Hindlimb muscle (tissue), 1 donor: ENCODE measurements at regions not wholly inside any gene's neighbourhood (a gene's known extent, or its start where the extent isn't known, plus 50 kb on each side); places are given as distances from the start of the nearest gene placed in this dataset.

Experiments used
- DNase-seq: peaks from one replicate; pipeline ENCODE4 v3.0.0-alpha.2; 2013

DNA sequence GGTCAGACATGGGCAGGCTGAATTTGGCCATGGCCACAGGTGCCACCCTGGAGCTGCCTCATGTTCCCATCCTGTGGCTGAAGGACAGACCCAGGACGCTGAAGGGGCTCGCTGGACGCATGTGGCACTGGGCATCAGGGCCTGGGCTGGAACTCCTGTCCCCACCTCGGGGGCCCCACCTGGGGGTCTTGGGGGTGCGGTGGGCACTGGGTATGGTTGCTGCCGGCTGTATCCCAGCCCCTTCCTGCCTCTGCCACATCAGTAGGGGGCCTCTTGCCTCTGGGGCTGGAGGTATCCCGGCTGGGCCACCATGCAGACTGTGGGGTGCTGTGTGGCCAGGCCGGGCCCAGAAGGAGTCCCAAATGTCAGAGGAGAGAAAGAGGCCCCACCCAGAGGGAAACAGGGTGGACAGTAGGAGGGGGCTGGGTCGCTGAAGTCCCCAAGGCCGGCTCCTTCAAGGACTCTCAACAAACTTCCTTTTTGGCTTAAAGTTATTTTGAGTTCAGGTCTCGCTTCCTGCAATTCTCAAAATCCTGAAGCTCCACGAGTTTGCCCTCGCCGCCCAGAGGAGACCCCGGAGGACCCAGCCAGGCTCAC, 78.7 kb downstream of the SIK1 start:
- no peak for DNase-seq

DNA sequence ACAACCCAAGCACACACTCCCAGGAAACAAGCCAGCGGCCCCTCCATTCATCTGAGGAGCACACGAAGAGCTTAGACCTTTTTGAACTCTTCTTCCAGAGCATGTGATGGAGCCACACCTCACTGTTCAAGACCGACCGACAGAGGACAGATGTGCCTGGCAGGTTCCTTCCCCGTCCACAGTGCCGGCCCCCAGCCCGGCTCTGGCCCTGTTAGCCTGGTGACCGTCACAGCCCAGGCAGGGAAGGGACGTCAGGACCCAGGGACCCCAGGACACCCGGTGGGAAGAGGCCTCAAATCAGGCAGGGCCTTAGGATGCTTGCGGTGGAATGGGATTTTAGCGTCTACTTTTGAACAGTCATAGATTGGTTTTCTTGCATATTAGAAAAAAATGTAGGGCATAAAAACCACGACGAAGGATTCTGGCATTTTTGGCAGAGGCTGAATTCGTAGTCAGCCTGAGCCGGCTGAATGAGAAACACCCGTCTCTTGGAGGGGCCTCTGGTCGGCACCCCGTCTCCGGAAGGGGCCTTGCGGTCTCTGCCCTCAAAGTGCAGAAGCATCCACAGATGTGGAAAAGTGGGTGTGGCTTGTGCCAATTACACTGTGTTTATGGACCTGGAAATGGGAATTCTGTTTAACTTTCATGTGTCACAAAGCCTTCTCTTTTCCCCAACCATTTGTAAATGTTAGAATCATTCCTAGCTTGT, 79.3 kb downstream of the SIK1 start:
- no peak for DNase-seq

DNA sequence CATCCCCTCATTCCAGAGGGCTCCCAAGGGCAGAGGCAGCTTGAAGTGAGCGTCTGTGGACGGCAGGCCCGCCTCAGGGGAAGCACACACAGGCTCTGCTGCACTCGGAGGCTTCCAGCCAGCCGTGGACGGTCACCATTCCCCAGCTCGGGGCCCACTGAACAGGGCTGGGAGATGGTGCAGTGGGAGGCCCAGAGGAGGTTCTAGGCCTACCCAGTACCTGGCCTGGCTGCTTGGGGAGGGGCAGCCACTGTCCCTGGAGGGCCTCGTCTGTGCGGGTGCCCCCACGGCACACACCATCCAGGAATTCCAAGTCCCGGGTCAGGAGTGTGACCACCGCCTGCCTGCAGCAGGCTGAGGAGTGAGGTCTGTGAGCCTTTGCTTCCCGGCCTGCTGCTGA, 80.4 kb downstream of the SIK1 start:
- DNase-seq, result no peak

DNA sequence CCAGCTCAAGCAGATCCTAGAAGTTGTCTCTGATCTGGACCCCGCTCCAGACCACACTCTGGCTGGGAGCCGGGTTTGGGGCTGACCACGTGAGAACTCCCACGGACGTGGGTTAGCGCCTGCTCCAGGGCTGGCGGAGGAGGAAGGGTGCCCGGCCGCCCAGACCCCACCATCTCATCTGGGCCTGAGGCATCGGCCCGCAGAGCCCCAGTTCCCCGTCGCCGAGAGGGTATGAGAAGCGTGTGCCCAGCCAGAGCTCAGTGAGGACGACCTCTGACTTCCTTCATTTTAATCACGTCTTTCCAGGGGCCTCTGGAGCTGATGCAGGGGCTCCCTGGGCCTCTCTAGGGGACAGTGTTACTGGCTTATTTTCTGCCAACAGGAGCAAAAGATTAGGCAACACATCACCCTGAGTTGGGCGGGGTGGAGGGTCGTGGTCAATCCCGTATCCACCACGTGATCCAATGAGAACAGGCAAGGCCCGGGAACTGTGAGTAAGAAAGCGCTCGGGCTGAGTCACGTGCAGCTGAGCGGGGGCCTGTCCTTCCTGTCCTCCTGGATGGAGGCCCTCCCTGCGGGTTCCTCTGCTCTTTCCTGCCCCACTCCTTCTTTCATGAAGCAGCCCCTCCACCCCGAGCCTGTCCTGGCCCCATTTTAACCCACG, 81.1 kb downstream of the SIK1 start:
- no peak for DNase-seq

DNA sequence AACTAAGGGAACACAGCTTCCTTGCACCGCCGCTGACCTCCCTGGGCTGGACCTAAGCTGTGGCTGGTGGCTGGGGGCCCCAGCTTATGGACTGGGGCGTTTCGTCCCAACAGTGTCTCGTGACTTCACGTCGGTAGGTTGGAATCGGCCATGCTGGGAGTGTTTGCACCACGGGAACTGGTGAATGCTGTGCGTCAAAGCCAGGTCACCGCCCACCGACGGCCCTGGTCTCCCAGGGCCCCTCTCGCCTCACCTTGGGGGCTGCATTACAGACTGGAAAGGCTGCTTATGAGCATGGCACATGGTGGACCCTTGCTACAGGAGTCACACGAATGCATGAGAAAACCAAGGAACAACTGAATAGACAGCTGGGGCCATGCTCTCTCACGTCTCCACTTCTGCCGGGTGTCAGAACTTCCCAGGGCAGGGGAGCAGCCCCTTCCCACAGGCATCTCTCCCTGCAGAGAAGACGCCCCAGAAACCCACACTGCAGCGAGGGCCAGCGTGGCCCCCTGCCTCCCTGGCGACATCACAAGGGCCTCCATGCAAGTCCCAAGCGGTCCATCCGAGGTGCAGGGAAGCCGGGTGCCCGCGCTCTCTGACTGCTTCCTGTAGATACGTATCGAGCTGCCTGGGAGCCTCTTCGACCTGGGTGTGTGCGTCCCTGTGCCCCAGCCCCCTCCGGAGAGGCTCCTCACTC, 81.7 kb downstream of the SIK1 start:
- DNase-seq, result no peak

DNA sequence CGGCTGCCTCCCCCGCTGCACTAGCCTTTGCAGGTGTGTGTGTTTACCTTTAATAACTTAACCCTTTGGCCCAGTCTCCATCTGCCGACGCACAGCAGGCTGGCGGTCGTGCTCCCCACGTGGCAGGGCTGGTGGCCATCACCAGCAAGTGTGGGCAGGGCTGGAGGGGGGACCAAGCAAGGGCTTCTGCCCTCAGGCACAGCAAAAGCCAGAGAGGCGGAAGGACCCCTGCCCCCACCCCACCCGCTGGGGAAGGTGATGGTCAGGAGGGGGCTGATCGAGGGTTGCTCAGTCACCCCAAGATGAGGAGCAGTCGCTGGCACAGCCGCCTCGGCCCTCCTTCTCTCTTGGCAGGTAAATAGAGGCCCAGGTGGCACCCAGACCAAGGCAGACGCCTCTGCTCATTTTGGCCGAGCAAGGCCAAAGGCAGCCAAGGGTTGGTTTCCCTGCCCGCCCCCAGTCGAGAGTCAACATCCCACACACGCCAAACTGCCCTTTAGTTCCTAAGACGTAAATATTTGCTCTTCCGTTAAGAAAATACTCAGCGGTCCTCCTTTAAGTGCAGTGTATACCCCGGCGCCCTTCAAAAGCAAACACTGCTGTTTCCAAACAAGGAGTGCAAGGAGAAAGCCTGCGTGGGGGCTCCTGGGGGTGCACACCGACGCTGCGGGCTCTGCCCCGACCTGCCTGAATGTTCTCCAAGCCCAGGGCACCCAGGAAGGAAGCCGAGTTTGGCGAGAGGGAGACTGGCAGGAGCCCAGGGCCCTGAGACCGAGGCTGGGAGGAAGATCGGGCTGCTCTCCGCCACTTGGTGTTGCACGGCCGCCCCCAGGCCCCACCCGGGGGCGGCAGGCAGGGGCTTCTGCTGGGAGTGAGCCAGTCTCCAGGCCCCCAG, 82.7 kb downstream of the SIK1 start:
- no peak for DNase-seq

DNA sequence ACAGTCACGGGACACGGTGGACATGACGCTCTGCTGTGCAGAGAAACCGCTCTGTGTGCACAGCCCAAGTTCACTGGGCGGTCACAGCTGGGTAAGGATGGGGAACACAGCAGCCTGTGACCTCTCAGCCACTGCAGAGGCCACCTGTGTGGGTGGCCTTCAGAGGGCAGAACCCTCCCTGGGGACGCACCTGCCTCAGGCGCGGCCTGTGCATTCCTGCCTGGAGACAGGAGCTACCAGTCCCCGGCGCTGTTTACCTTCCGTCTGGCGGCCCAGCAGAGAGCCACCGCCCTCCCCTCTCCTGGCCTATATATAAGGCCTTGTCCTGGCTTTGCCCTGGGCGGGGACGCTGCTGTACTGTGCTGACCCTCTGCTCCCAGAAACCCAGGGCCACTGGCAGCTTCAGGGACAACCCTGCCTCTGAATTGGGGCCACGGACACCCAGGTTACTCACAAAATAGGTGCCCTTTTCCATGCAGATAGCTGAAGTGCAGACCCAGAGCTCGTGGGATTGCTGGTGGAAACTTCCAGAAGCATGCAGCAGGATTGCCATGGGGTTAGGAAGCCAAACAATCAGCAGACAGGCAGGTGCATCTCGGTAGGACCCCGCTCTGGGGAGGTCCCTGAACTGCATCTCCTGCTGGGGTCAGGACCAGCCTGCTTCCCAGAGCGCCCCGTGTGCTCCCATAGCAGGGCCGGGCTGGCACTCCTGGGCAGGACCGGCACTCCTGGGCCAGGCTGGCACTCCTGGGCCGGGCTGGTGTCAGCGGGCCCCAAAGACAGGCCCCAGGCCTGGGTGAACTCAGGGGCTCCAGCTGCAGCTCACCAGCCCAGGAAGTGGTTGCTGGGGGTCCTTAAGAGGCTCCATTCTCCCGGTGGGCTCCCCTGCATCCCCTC, 83.6 kb downstream of the SIK1 start:
- DNase-seq, result no peak

DNA sequence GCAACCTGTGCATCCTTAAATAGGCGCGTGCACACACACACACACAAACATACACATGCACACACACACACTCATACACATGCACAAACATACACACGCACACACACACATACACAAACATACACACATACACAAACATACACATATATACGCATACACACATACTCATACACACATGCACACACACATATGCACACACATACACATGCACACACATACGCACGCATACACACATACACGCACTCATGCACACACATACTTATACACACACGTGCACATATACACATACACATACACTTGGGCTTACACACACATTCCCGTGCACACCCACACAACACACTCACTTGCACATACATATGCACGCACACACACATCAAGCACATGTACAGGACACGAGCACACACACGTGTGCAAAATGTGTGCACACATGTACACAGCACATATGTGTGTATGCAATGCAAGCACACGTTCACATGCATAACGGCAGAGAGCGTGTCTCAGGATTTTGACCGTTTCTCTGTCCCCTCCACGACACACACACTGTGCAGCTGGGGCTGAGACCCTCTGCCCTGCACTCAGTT, 84.5 kb downstream of the SIK1 start:
- DNase-seq, result no peak

DNA sequence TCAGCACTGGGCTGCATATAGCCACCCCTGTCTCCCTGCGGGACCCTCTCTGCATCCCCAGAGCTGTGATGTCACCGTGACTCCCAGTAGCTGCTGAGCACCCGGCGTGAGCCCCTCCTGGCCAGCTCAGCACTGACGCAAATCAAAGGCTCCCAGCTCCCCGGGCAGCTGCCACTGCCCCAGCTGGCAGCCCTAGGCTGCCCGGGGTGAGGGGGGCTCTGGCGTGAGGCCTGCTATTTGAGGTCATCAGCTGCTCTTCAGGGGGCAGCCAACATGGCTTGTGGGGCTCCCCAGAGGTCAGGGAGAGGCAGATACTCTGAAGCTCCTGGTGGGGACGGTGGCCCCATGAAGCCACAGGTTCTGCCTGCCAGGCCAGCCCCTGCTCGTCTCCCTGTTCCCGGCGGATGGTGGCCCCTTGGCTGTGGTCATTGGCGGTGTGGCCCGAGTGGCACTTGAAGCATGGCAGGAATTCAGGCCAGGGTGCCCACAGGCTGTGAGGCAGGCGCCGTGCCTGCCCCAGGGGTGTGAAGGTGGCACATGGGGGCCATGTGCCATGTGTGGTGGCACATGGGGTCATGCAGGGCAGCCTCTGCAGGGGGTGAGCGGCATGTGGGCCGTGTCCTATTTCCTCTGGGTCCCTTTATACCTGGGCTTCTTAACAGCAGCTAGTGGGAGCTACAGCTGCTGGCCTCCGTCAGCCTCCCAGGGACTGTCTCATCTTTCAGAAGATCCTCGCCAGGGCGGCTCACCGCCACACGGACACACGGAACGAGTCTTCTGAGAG, 85.4 kb downstream of the SIK1 start:
- no peak for DNase-seq

DNA sequence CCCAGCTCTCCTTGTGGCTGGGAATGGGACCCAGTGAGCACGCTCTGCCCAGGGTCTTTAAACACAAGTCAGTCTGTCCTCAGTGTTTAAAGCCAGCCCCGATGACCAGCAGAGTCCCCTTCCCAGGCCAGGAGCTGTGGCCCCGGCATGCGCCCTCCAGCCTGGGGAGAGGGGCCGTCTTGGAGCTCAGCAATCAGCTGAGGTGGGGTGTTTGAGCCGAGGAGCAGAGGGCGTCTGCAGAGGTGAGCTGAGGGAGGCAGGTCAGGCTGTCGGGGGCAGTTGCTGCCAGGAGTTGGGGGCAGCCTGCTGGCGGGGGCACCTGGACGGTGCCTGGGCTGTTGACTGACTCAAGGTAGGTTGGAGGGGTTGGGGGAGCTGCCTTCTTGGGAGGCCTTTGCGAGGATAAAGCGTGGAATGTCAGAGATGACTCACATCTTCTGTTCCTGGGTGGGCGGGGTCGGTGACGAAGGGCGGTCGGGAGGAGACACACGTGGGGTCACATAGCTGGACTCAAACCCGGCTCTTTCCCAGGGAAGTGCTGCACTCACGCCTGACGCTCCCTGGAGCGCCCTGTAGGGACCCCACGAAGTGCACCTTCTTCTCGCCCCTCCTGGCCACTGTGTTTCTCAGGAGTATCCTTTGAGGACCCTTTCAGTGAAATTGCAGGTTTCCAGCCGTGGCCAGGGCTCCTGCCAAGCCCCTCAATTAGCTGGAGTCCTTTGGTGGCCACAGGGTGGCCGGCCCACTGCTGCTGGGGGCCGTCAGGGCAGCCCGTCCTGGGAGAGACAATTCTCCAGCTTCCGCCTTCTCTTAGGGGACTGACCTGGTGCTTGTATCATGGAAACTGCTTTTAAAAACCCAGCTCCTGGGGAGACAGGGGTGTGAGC, 86.2 kb downstream of the SIK1 start:
- no peak for DNase-seq

DNA sequence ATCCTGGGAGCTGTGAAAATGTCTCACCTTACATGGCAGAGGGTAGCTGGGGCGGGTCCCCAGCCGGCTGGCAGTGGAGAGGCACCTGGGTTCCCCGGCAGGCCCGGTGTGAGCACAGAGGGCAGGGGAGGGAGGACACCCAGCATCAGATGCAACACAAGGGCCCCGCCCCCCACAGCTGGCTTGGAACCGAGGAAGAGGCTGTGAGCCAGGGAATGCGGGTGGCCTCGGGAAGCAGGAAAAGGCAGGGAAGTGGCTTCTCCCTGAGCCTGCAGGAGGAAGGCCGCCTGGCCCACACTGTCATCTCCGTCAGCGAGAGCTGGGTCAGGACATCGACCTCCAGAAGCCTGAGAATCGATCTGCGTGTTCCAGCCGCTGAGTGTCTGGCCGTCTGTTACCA, 87.3 kb downstream of the SIK1 start:
- DNase-seq, result no peak

DNA sequence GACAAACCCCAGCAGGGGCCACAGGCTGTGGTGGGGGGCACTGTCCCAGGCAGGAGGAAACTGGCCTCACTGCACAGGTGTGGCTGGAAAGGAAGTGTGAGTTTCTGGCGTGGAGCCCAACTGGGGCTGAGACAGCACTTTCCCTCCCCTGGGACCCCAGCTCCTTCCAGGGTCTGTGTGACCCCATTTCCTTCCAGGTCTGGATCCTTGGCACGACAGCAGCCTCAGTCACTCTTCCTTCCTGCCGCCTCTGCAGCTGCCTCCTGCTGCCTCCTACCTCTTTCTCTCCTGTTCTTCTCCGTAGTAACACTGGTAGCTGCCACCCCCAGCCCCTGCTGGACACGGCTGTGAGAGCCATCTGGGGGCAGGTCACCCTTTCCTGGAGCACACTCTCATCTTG, 88.0 kb downstream of the SIK1 start:
- DNase-seq, result no peak

DNA sequence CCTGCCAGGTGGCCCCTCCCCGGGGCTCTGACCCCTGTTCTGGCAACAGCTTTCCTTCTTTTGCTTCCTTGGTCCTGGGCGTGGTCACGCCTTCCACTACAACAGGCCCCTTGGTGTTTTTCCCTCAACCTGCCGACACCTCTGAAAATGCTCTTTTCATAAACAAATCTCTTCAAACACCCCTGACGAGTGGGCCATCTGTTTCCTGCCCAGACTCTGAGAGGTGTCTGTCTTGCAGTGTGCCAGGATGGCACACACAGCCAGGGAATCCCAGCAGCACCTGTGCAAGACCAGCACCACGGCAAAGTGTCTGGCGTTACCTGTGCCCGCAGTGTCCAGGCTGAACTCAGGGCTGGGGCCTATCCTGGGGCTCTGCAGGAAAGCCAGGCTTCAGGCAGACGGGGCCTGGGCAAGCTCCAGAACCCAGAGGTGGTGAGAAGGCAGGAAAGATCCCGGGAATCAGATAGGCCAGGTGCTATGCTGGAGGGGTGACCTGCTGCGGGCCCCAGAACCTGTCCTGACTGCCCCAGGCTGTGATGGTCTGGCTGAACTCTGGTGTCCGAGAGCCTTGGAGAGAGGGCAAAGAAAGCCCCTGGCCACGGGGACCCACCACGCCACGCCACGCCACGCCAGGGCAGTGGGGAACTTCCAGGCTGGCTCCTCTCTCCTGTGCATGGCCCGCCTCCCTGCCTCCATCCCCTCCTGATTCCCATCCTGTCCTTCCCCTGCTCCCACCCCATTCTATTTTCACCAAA, 88.9 kb downstream of the SIK1 start:
- no peak for DNase-seq

DNA sequence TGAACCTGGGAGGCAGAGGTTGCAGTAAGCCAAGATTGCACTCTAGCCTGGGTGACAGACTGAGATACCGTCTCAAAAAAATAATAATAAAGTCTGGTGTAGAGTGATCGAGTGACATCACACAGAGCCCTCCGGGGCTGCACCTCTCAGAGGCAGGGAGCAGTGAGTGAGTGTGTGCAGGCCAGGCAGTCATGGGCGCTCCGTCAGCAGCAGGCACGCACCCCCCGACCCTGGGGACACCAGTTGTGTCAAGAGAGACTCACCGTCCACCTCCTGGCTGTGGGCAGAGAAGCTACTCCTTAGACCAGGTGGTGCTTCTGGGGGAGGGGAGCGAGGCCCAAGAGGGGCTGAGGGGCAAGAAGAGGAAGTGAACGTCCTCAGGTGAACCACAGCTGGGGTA, 91.8 kb downstream of the SIK1 start:
- no peak for DNase-seq

DNA sequence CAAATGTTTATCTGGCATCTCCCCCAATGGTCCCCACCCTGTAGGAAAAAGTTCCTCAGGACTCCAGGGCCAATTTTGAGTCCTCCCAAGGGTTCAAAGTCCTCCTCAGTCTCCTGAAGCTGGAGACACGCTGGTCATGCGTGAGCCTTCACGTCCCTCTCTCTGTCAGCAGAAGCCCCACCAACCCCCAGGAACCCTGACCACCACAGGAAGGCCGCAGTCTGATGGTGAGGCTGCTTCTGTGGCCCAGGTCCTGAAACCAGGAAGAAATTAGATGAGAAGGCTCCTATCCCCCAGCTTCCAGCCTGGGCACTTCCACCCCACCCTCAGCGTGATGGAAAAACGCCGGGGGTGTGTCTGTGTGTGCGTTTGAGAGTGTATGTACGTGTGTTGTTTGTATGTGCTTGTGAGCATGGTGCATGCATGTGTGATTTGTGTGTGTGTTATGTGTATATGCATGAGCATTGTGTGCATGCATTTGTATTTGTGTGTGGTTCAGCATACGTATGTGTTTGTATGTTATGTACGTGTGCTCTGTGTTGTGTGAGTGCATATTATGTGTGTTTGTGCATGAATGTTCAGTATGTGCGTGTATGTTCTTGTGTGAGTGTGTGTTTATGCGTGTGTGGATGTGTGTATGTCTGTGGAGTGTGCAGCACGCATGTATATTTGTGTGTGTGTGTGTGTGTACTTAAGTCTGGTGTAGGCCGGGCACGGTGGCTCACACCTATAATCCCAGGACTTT, 92.5 kb downstream of the SIK1 start:
- DNase-seq, result no peak

DNA sequence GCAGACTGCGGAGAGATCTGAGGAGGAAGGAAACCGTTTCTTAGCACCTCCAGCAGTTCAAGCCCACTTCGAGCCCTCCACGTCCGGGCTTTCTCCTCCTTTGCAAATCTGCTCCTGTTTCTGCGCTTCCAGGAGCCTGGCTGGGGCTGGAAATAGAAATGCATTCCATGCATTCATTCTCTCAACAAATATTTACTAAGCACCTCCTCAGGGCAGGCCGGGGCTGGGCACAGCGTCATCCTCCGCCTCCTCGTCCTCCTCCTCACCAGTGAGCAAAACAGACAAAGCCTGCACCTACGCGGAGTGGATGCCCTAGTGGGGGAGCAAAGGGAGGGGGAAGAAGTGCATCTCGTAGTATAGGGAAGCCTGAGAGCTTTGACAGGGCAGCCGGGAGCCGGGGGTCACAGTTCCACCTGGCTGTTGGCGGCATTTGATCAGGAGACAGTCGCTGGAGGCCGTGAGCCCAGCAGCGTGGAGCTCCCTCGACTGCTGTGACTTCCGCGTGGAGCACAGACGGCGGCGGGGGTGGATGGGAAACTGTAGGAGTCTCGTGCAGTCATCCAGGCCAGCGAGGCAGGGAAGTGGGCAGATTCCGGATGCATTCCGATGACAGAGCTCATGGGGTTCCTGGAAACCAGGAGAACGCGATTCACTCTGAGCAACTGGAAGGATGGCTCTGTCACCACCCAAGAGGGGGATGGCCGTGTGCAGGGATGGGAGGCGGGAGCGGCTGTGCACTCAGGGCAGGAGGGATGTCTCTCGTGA, 93.5 kb downstream of the SIK1 start:
- peak; percentile 65 for DNase-seq

DNA sequence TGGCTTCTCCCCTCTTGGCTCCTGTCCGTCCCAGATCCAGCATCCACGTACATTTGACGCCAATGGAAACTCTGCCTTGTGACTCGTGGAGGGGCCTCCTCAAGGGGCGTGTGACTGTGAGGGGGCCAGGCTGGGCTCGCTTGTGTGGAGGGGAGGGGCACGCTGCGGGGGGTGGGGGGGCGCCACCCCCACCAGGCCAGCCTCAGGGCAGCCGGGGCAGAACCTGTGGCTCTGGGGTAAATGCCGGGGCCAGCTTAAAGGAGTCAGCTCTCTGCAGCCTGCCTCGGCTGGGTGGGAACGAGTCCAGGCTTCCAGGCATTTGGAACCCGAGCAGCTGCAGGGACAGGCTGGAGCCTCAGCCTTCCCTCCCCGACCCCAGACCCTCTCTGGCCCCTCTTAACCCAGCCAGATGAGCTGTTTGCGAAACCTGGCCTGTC, 94.1 kb downstream of the SIK1 start:
- peak; percentile 71 for DNase-seq
